SU-DHL-6 (cell line): ENCODE measurements at regions not wholly inside any gene's neighbourhood (a gene's known extent, or its start where the extent isn't known, plus 50 kb on each side); places are given as distances from the start of the nearest gene placed in this dataset.

ENCODE experiments used
- H2AFZ ChIP-seq: fragments of 200-600 bp; sonication (generic); 2 replicates; pipeline ENCODE4 v1.6.1; 2014; ENCODE audit warnings: low read depth, mild to moderate bottlenecking, moderate library complexity, mixed read lengths, antibody characterized with exemption, low read length; ENCODE audit not compliant: severe bottlenecking
- H3F3A ChIP-seq: fragments of 200-600 bp; shearing (Covaris generic); 2 replicates; pipeline ENCODE4 v1.6.0; 2016; ENCODE audit warnings: antibody characterized with exemption, mild to moderate bottlenecking; ENCODE audit not compliant: insufficient read depth
- H3K27ac ChIP-seq: fragments of 200-600 bp; sonication (generic); 2 replicates; pipeline ENCODE4 v1.5.1; 2016; ENCODE audit warnings: low read depth, mild to moderate bottlenecking, low read length, moderate library complexity, mixed read lengths
- H3K27me3 ChIP-seq: fragments of 200-600 bp; sonication (generic), shearing (Covaris generic); 2 replicates; pipeline ENCODE4 v1.6.0; 2014; ENCODE audit warnings: mild to moderate bottlenecking, low read length
- H3K36me3 ChIP-seq: fragments of 200-600 bp; sonication (generic); 2 replicates; pipeline ENCODE4 v1.6.1; 2014; ENCODE audit warnings: mild to moderate bottlenecking, low read length, mixed read lengths
- H3K4me2 ChIP-seq: fragments of 300-600, 200-600 bp; shearing (Covaris generic), sonication (generic); 2 replicates; pipeline ENCODE4 v1.6.0; 2014; ENCODE audit warnings: low read length, low read depth, mild to moderate bottlenecking; ENCODE audit not compliant: poor library complexity, severe bottlenecking
- H3K4me3 ChIP-seq: fragments of 200-600 bp; sonication (generic); 2 replicates; pipeline ENCODE4 v1.5.1; 2014; ENCODE audit warnings: antibody characterized with exemption, low read length, mild to moderate bottlenecking, mixed read lengths; ENCODE audit not compliant: insufficient read depth, poor library complexity, severe bottlenecking
- H3K79me2 ChIP-seq: fragments of 200-600 bp; sonication (generic); 2 replicates; pipeline ENCODE4 v1.6.1; 2014; ENCODE audit warnings: mild to moderate bottlenecking, low read length, moderate library complexity; ENCODE audit not compliant: insufficient read depth
- H3K9ac ChIP-seq: fragments of 200-600 bp; sonication (generic); 2 replicates; pipeline ENCODE4 v1.7.0; 2014; ENCODE audit warnings: mild to moderate bottlenecking, low read length
- H3K9me2 ChIP-seq: fragments of 200-600 bp; sonication (generic); replicated peaks from 2 replicates; pipeline ENCODE4 v1.6.1; 2014; ENCODE audit warnings: low read length; ENCODE audit not compliant: insufficient read depth
- H3K9me3 ChIP-seq: fragments of 200-600 bp; sonication (generic); 2 replicates; pipeline ENCODE4 v1.6.1; 2014; ENCODE audit warnings: low read length, mixed read lengths; ENCODE audit not compliant: insufficient read depth
- H4K20me1 ChIP-seq: fragments of 200-600 bp; sonication (generic); 2 replicates; pipeline ENCODE4 v1.6.1; 2014; ENCODE audit warnings: low read depth, mild to moderate bottlenecking, antibody characterized with exemption, low read length, moderate library complexity, mixed read lengths
- CTCF ChIP-seq: fragments of 200-600 bp; sonication (generic); IDR thresholded peaks from one replicate; pipeline ENCODE4 v1.5.1; 2017; ENCODE audit warnings: antibody characterized with exemption, mild to moderate bottlenecking, low read length, moderate library complexity; ENCODE audit not compliant: insufficient read depth, poor library complexity, severe bottlenecking
- EZH2phosphoT487 ChIP-seq: fragments of 200-600 bp; sonication (generic), shearing (Covaris generic); conservative IDR thresholded peaks from 2 replicates; pipeline ENCODE4 v1.6.1; 2018; ENCODE audit warnings: mild to moderate bottlenecking, antibody characterized with exemption, low read length, moderate library complexity, mixed read lengths

GRCh38 chr2:43092520-43093179 is 133.8 kb downstream of the ZFP36L2 start:
- no peak for TF ChIP-seq CTCF
- no peak for TF ChIP-seq EZH2phosphoT487
- Histone ChIP-seq H3K9me3 (no peaks in the 10 kb centered on the region), H3K27ac (no peak overlapping the region), H3K9me2 (no peaks in the 10 kb centered on the region), H3K4me3 (no peak overlapping the region), H3F3A (no peaks in the 10 kb centered on the region), H4K20me1 (no peaks in the 10 kb centered on the region), H3K4me2 (no peak overlapping the region), H3K27me3 (no peaks in the 10 kb centered on the region), H3K36me3 (no peaks in the 10 kb centered on the region), H2AFZ (no peak overlapping the region), H3K79me2 (no peaks in the 10 kb centered on the region), H3K9ac (no peak overlapping the region)

- Histone ChIP-seq H3K4me2 (no peak overlapping the region), H2AFZ (no peak overlapping the region), H3K27me3 (no peaks in the 10 kb centered on the region), H3K79me2 (no peaks in the 10 kb centered on the region), H3K27ac (no peak overlapping the region), H3K9me3 (no peaks in the 10 kb centered on the region), H4K20me1 (no peaks in the 10 kb centered on the region), H3K36me3 (no peaks in the 10 kb centered on the region), H3K9me2 (no peaks in the 10 kb centered on the region), H3K4me3 (no peak overlapping the region), H3K9ac (no peak overlapping the region), H3F3A (no peaks in the 10 kb centered on the region)
- TF ChIP-seq CTCF (no peak), EZH2phosphoT487 (no peak)
Observed at GRCh38 chr2:43090317-43090716, 136.1 kb downstream of the ZFP36L2 start.

- Histone ChIP-seq H4K20me1 (no peaks in the 10 kb centered on the region), H3K4me2 (no peak overlapping the region), H3K9ac (no peak overlapping the region), H3K79me2 (no peaks in the 10 kb centered on the region), H3K4me3 (no peak overlapping the region), H3K36me3 (no peaks in the 10 kb centered on the region), H3K9me2 (no peaks in the 10 kb centered on the region), H3K27me3 (no peaks in the 10 kb centered on the region), H3K9me3 (no peaks in the 10 kb centered on the region), H3F3A (no peaks in the 10 kb centered on the region), H2AFZ (no peak overlapping the region), H3K27ac (no peak overlapping the region)
- TF ChIP-seq EZH2phosphoT487 (no peak), CTCF (no peak)
Observed at GRCh38 chr2:43088143-43089073, 138.0 kb downstream of the ZFP36L2 start.
